H1 (cell line): ENCODE measurements at regions not wholly inside any gene's neighbourhood (a gene's known extent, or its start where the extent isn't known, plus 50 kb on each side); places are given as distances from the start of the nearest gene placed in this dataset.

Experiments used
- ASH2L ChIP-seq: fragments of 200-600, 300-600 bp; sonication (generic); IDR thresholded peaks from one replicate; pipeline ENCODE4 v1.7.1; 2017; ENCODE audit warnings: low read length
- KDM1A ChIP-seq: fragments of 200-600, 300-600 bp; sonication (generic); IDR thresholded peaks from 2 replicates; pipeline ENCODE4 v1.7.1; 2016; ENCODE audit warnings: mild to moderate bottlenecking, low read length, borderline replicate concordance
- TF ChIP-seq, protein P1 (sequence below): IDR thresholded peaks from 2 replicates; pipeline ENCODE4 v1.6.1; 2012; ENCODE audit warnings: inconsistent platforms

GRCh38 chr19:20423381-20424197 lies 142.0 kb downstream of the ZNF737 start (continued):
- TF ChIP-seq, protein P1, sequence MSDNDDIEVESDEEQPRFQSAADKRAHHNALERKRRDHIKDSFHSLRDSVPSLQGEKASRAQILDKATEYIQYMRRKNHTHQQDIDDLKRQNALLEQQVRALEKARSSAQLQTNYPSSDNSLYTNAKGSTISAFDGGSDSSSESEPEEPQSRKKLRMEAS, result peak; percentile 73
- TF ChIP-seq ASH2L, result peak; percentile 83
- TF ChIP-seq KDM1A, result no peak
- TF ChIP-seq, all 59 proteins: peak for 10
